Stomach (tissue), 4 donors: ENCODE measurements at regions not wholly inside any gene's neighbourhood (a gene's known extent, or its start where the extent isn't known, plus 50 kb on each side); places are given as distances from the start of the nearest gene placed in this dataset.

Experiments used
- EP300 ChIP-seq: sonication (generic); formaldehyde crosslinking; IDR thresholded peaks from one replicate; pipeline ENCODE4 v1.6.1; 2017; ENCODE audit warnings: antibody characterized with exemption
- POLR2A ChIP-seq, 4 donors: fragments of 450-650 bp; IDR thresholded peaks; one replicate each; pipeline ENCODE4 v1.6.1; 2016; ENCODE audit warnings: antibody characterized with exemption in 4 of 4, control low read depth in 2 of 4, mild to moderate bottlenecking in 1 of 4, moderate library complexity in 1 of 4
- POLR2AphosphoS5 ChIP-seq, 3 donors: sonication (generic); formaldehyde crosslinking; IDR thresholded peaks; one replicate each; pipeline ENCODE4 v1.6.1; 2016; ENCODE audit warnings: antibody characterized with exemption in 3 of 3
- TF ChIP-seq, protein P1 (sequence below), 7 experiments: fragments of 450-650 bp in 4 of 7; fragments of 200-600 bp in 3 of 7; sonication (generic) in 3 of 7; IDR thresholded peaks; one replicate each; pipeline ENCODE4 v1.5.1; 2016 to 2019; ENCODE audit warnings: antibody characterized with exemption in 7 of 7, control low read depth in 2 of 7, mild to moderate bottlenecking in 1 of 7

DNA sequence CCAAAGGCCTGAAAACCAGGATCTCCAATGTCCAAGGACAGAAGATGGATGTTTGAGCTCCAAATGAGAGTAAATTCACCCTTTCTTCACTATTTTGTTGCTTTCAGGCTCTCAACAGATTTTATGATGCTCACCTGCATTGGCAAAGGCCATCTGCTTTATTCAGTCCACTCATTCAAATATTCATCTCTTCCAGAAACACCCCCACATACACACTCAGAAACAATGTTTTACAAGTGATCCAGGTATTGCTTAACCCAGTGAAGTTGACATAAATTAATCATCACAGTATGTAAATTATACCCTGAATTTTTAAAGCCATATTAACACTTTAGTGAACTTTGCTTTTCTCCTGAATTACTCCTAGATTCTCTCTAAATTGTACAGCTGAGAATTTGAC is 63.3 kb downstream of the DUSP6 start:
- TF ChIP-seq, protein P1, sequence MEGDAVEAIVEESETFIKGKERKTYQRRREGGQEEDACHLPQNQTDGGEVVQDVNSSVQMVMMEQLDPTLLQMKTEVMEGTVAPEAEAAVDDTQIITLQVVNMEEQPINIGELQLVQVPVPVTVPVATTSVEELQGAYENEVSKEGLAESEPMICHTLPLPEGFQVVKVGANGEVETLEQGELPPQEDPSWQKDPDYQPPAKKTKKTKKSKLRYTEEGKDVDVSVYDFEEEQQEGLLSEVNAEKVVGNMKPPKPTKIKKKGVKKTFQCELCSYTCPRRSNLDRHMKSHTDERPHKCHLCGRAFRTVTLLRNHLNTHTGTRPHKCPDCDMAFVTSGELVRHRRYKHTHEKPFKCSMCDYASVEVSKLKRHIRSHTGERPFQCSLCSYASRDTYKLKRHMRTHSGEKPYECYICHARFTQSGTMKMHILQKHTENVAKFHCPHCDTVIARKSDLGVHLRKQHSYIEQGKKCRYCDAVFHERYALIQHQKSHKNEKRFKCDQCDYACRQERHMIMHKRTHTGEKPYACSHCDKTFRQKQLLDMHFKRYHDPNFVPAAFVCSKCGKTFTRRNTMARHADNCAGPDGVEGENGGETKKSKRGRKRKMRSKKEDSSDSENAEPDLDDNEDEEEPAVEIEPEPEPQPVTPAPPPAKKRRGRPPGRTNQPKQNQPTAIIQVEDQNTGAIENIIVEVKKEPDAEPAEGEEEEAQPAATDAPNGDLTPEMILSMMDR (IDR thresholded peaks at IDR 0.05): no peak
- TF ChIP-seq POLR2A (IDR thresholded peaks at IDR 0.05) (no peak), EP300 (no peak), POLR2AphosphoS5 (IDR thresholded peaks at IDR 0.05) (no peak)
